ENCODE measurements at regions not wholly inside any gene's neighbourhood (a gene's known extent, or its start where the extent isn't known, plus 50 kb on each side); places are given as distances from the start of the nearest gene placed in this dataset.

- WGBS, 2 donors, result 76 to 84% methylated on average over 2 of the region's 2 CpGs
- no peak overlapping the region for H3K27ac ChIP-seq
- no peaks in the 10 kb centered on the region for H3K4me1 ChIP-seq
- H3K9me3 ChIP-seq, result no peaks in the 10 kb centered on the region
- intact Hi-C loops (cut with DNase I), result no loop called here
- no peak for TF ChIP-seq CTCF (IDR thresholded peaks at IDR 0.05)
- ATAC-seq (no peak), DNase-seq (no peak), FAIRE-seq (no peak)
- no peak overlapping the region for H3K4me3 ChIP-seq
- no peaks in the 10 kb centered on the region for H3K36me3 ChIP-seq
- H3K27me3 ChIP-seq, result no peaks in the 10 kb centered on the region
These were observed 600.6 kb downstream of the RNF144A start for GRCh38 chr2:7517851-7518250.

GRCh38 chr2:7523481-7524120, 606.4 kb downstream of the RNF144A start:
- 65 to 70% methylated on average over 12 of the region's 12 CpGs for WGBS, 2 donors
- Histone ChIP-seq H3K36me3 (no peaks in the 10 kb centered on the region), H3K9me3 (no peaks in the 10 kb centered on the region), H3K27me3 (no peaks in the 10 kb centered on the region), H3K4me1 (no peaks in the 10 kb centered on the region), H3K4me3 (no peak overlapping the region), H3K27ac (no peak overlapping the region)
- no peak for TF ChIP-seq CTCF (IDR thresholded peaks at IDR 0.05)
- intact Hi-C loops (cut with DNase I), result no loop called here
- FAIRE-seq, result no peak
- DNase-seq, result no peak
- ATAC-seq, result no peak

GRCh38 chr2:7524195-7524594, 607.0 kb downstream of the RNF144A start:
- WGBS, 2 donors, result 28 to 65% methylated on average over 3 of the region's 3 CpGs

GRCh38 chr2:7525746-7526145, 608.5 kb downstream of the RNF144A start:
- FAIRE-seq (no peak), DNase-seq (no peak), ATAC-seq (no peak)
- Histone ChIP-seq H3K36me3 (no peaks in the 10 kb centered on the region), H3K27ac (no peak overlapping the region), H3K9me3 (no peaks in the 10 kb centered on the region), H3K27me3 (no peaks in the 10 kb centered on the region), H3K4me1 (no peaks in the 10 kb centered on the region), H3K4me3 (no peak overlapping the region)
- no peak for TF ChIP-seq CTCF (IDR thresholded peaks at IDR 0.05)
- WGBS, 2 donors, result 65 to 73% methylated on average over 1 of the region's 1 CpG
- intact Hi-C loops (cut with DNase I), result no loop called here

More at GRCh38 chr2:7524195-7524594, 607.0 kb downstream of the RNF144A start:
- Histone ChIP-seq H3K4me3 (no peak overlapping the region), H3K9me3 (no peaks in the 10 kb centered on the region), H3K27ac (no peak overlapping the region), H3K27me3 (no peaks in the 10 kb centered on the region), H3K36me3 (no peaks in the 10 kb centered on the region), H3K4me1 (no peaks in the 10 kb centered on the region)
- intact Hi-C loops (cut with DNase I), result no loop called here
- ATAC-seq (no peak), FAIRE-seq (no peak), DNase-seq (no peak)
- TF ChIP-seq CTCF (IDR thresholded peaks at IDR 0.05), result no peak

- intact Hi-C loops (cut with DNase I), result no loop called here
- Histone ChIP-seq H3K4me1 (no peaks in the 10 kb centered on the region), H3K9me3 (no peaks in the 10 kb centered on the region)
These were observed 610.0 kb downstream of the RNF144A start for GRCh38 chr2:7527165-7527722.

More at GRCh38 chr2:7527165-7527722, 610.0 kb downstream of the RNF144A start:
- H3K27me3 ChIP-seq, result no peaks in the 10 kb centered on the region
- ATAC-seq (no peak), DNase-seq (no peak), FAIRE-seq (no peak)
- H3K27ac ChIP-seq, result no peak overlapping the region
- WGBS, 2 donors, result 82 to 90% methylated on average over 3 of the region's 3 CpGs
- no peak for TF ChIP-seq CTCF (IDR thresholded peaks at IDR 0.05)
- no peak overlapping the region for H3K4me3 ChIP-seq
- H3K36me3 ChIP-seq, result no peaks in the 10 kb centered on the region
